Mesendoderm (in vitro differentiated cells): ENCODE measurements at regions not wholly inside any gene's neighbourhood (a gene's known extent, or its start where the extent isn't known, plus 50 kb on each side); places are given as distances from the start of the nearest gene placed in this dataset.

ENCODE experiments used
- DNase-seq: peaks from one replicate; pipeline ENCODE4 v3.0.0; 2013
- H2AK5ac ChIP-seq: 2 replicates; pipeline ENCODE4 v1.6.1; 2013; ENCODE audit warnings: low read length, inconsistent platforms
- H2BK120ac ChIP-seq: 2 replicates; pipeline ENCODE4 v1.6.1; 2013; ENCODE audit warnings: low read depth, mild to moderate bottlenecking, low read length, moderate library complexity, mixed read lengths
- H2BK15ac ChIP-seq: replicated peaks from 2 replicates; pipeline ENCODE4 v1.6.1; 2013; ENCODE audit warnings: low read depth, mild to moderate bottlenecking, moderate library complexity
- H2BK5ac ChIP-seq: 2 replicates; pipeline ENCODE4 v1.6.1; 2013; ENCODE audit warnings: low read length, inconsistent platforms
- H3K18ac ChIP-seq: 2 replicates; pipeline ENCODE4 v1.6.1; 2013; ENCODE audit warnings: mild to moderate bottlenecking, low read length, mixed read lengths
- H3K23ac ChIP-seq: one replicate; pipeline ENCODE4 v1.6.1; 2013; ENCODE audit warnings: low read length
- H3K27ac ChIP-seq: 2 replicates; pipeline ENCODE4 v1.5.1; 2013; ENCODE audit warnings: low read depth, mild to moderate bottlenecking, inconsistent platforms, low read length, moderate library complexity
- H3K27me3 ChIP-seq: 2 replicates; pipeline ENCODE4 v1.6.1; 2013; ENCODE audit warnings: low read length, control low read depth, mild to moderate bottlenecking, inconsistent platforms; ENCODE audit not compliant: insufficient read depth, poor library complexity
- H3K36me3 ChIP-seq: 2 replicates; pipeline ENCODE4 v1.6.1; 2013; ENCODE audit warnings: low read length, inconsistent platforms; ENCODE audit not compliant: control insufficient read depth, insufficient read depth
- H3K4ac ChIP-seq: one replicate; pipeline ENCODE4 v1.6.1; 2013; ENCODE audit warnings: low read depth, mild to moderate bottlenecking, low read length, moderate library complexity
- H3K4me1 ChIP-seq: 2 replicates; pipeline ENCODE4 v1.6.1; 2013; ENCODE audit warnings: low read depth, low read length, inconsistent platforms; ENCODE audit not compliant: control insufficient read depth
- H3K4me2 ChIP-seq: 2 replicates; pipeline ENCODE4 v1.6.1; 2013; ENCODE audit warnings: low read length
- H3K4me3 ChIP-seq: 2 replicates; pipeline ENCODE4 v1.5.1; 2013; ENCODE audit warnings: mild to moderate bottlenecking, low read length
- H3K56ac ChIP-seq: one replicate; pipeline ENCODE4 v1.6.1; 2013; ENCODE audit warnings: low read length
- H3K79me1 ChIP-seq: 2 replicates; pipeline ENCODE4 v1.6.1; 2013; ENCODE audit warnings: low read length, inconsistent platforms
- H3K79me2 ChIP-seq: 2 replicates; pipeline ENCODE4 v1.6.1; 2013; ENCODE audit warnings: mild to moderate bottlenecking, low read length; ENCODE audit not compliant: control insufficient read depth, insufficient read depth
- H3K9ac ChIP-seq: 2 replicates; pipeline ENCODE4 v1.6.1; 2013; ENCODE audit warnings: low read length, inconsistent platforms
- H4K5ac ChIP-seq: one replicate; pipeline ENCODE4 v1.6.1; 2013; ENCODE audit warnings: low read length
- H4K8ac ChIP-seq: one replicate; pipeline ENCODE4 v1.6.1; 2013; ENCODE audit warnings: low read depth, mild to moderate bottlenecking, control low read depth, low read length, moderate library complexity
- whole genome bisulfite sequencing: extraction: QIAGEN DNeasy Blood & Tissue Kit; methylation state at CpG from one replicate; pipeline ENCODE4 v1.1.7; 2013; ENCODE audit warnings: low lambda C conversion rate, missing lambda C conversion rate; ENCODE audit not compliant: insufficient coverage; ENCODE audit errors: extremely low coverage; 5-methylcytosine and 5-hydroxymethylcytosine counted together

GRCh38 chr2:239821694-239822075 is 203.5 kb downstream of the NDUFA10 start:
- H3K36me3 ChIP-seq, result no peaks in the 10 kb centered on the region
- no peaks in the 10 kb centered on the region for H3K79me2 ChIP-seq
- no peak overlapping the region for H3K4ac ChIP-seq
- H3K18ac ChIP-seq, result no peak overlapping the region
- H2BK5ac ChIP-seq, result no peak overlapping the region
- DNase-seq, result no peak
- H4K5ac ChIP-seq, result no peak overlapping the region
- H3K27ac ChIP-seq, result no peak overlapping the region
- H3K4me2 ChIP-seq, result no peak overlapping the region
- no peak overlapping the region for H3K9ac ChIP-seq
- no peak overlapping the region for H2BK15ac ChIP-seq
- no peak overlapping the region for H3K4me3 ChIP-seq
- H3K4me1 ChIP-seq, result no peaks in the 10 kb centered on the region
- no peaks in the 10 kb centered on the region for H3K79me1 ChIP-seq
- H4K8ac ChIP-seq, result no peak overlapping the region
- no peaks in the 10 kb centered on the region for H3K27me3 ChIP-seq
- WGBS, result no CpG with 5 or more reads among the region's 4 CpGs
- no peak overlapping the region for H2AK5ac ChIP-seq
- H2BK120ac ChIP-seq, result no peak overlapping the region
- H3K56ac ChIP-seq, result no peak overlapping the region
- H3K23ac ChIP-seq, result no peak overlapping the region

GRCh38 chr2:239820836-239821693 is 204.1 kb downstream of the NDUFA10 start:
- no peak overlapping the region for H4K5ac ChIP-seq
- no peak overlapping the region for H3K9ac ChIP-seq
- WGBS, result no CpG with 5 or more reads among the region's 16 CpGs
- no peaks in the 10 kb centered on the region for H3K27me3 ChIP-seq
- no peak overlapping the region for H3K23ac ChIP-seq
- H3K27ac ChIP-seq, result no peak overlapping the region
- H3K4ac ChIP-seq, result no peak overlapping the region
- H3K4me1 ChIP-seq, result no peaks in the 10 kb centered on the region
- no peak overlapping the region for H2BK5ac ChIP-seq
- no peak for DNase-seq
- H3K18ac ChIP-seq, result no peak overlapping the region
- no peaks in the 10 kb centered on the region for H3K36me3 ChIP-seq
- H3K79me2 ChIP-seq, result no peaks in the 10 kb centered on the region
- no peak overlapping the region for H2BK120ac ChIP-seq
- no peak overlapping the region for H3K4me2 ChIP-seq
- H3K79me1 ChIP-seq, result no peaks in the 10 kb centered on the region
- H4K8ac ChIP-seq, result no peak overlapping the region
- H2BK15ac ChIP-seq, result no peak overlapping the region
- H3K56ac ChIP-seq, result no peak overlapping the region
- H3K4me3 ChIP-seq, result no peak overlapping the region
- no peak overlapping the region for H2AK5ac ChIP-seq

GRCh38 chr2:239819974-239820555 is 205.1 kb downstream of the NDUFA10 start:
- no peaks in the 10 kb centered on the region for H3K79me1 ChIP-seq
- no peaks in the 10 kb centered on the region for H3K79me2 ChIP-seq
- no peak for DNase-seq

GRCh38 chr2:239819091-239819973 is 205.8 kb downstream of the NDUFA10 start:
- no CpG with 5 or more reads among the region's 17 CpGs for WGBS
- H3K27me3 ChIP-seq, result no peaks in the 10 kb centered on the region

More at GRCh38 chr2:239819974-239820555, 205.1 kb downstream of the NDUFA10 start:
- H2AK5ac ChIP-seq, result no peak overlapping the region
- H3K9ac ChIP-seq, result no peak overlapping the region
- no peaks in the 10 kb centered on the region for H3K27me3 ChIP-seq
- H3K4me2 ChIP-seq, result no peak overlapping the region
- no CpG with 5 or more reads among the region's 17 CpGs for WGBS
- no peak overlapping the region for H4K5ac ChIP-seq
- no peaks in the 10 kb centered on the region for H3K36me3 ChIP-seq
- no peak overlapping the region for H3K27ac ChIP-seq
- H2BK5ac ChIP-seq, result no peak overlapping the region
- no peak overlapping the region for H4K8ac ChIP-seq
- no peak overlapping the region for H3K4ac ChIP-seq
- H3K4me1 ChIP-seq, result no peaks in the 10 kb centered on the region
- no peak overlapping the region for H3K4me3 ChIP-seq
- H3K23ac ChIP-seq, result no peak overlapping the region
- H2BK15ac ChIP-seq, result no peak overlapping the region
- H2BK120ac ChIP-seq, result no peak overlapping the region
- H3K18ac ChIP-seq, result no peak overlapping the region
- H3K56ac ChIP-seq, result no peak overlapping the region

GRCh38 chr2:239818531-239819011 is 206.6 kb downstream of the NDUFA10 start:
- no peak overlapping the region for H3K9ac ChIP-seq
- no peaks in the 10 kb centered on the region for H3K79me1 ChIP-seq
- no peaks in the 10 kb centered on the region for H3K4me1 ChIP-seq
- DNase-seq, result no peak
- no peak overlapping the region for H3K4ac ChIP-seq
- no peak overlapping the region for H2BK5ac ChIP-seq
- no peak overlapping the region for H4K5ac ChIP-seq
- H3K4me2 ChIP-seq, result no peak overlapping the region
- H2AK5ac ChIP-seq, result no peak overlapping the region
- H4K8ac ChIP-seq, result no peak overlapping the region
- no peaks in the 10 kb centered on the region for H3K36me3 ChIP-seq
- H3K4me3 ChIP-seq, result no peak overlapping the region
- H3K79me2 ChIP-seq, result no peaks in the 10 kb centered on the region
- no peak overlapping the region for H3K18ac ChIP-seq
- no peak overlapping the region for H2BK15ac ChIP-seq
- H3K27ac ChIP-seq, result no peak overlapping the region
- H3K27me3 ChIP-seq, result no peaks in the 10 kb centered on the region
- no peak overlapping the region for H2BK120ac ChIP-seq
- no peak overlapping the region for H3K56ac ChIP-seq
- no CpG with 5 or more reads among the region's 9 CpGs for WGBS
- H3K23ac ChIP-seq, result no peak overlapping the region

More at GRCh38 chr2:239819091-239819973, 205.8 kb downstream of the NDUFA10 start:
- Histone ChIP-seq H3K4me1 (no peaks in the 10 kb centered on the region), H3K36me3 (no peaks in the 10 kb centered on the region), H3K18ac (no peak overlapping the region), H3K79me2 (no peaks in the 10 kb centered on the region), H3K4me3 (no peak overlapping the region), H3K79me1 (no peaks in the 10 kb centered on the region), H3K4me2 (no peak overlapping the region), H4K5ac (no peak overlapping the region), H3K4ac (no peak overlapping the region), H2BK5ac (no peak overlapping the region), H2AK5ac (no peak overlapping the region), H2BK15ac (no peak overlapping the region), H2BK120ac (no peak overlapping the region), H4K8ac (no peak overlapping the region), H3K9ac (no peak overlapping the region), H3K27ac (no peak overlapping the region), H3K23ac (no peak overlapping the region), H3K56ac (no peak overlapping the region)
- DNase-seq, result no peak
